AG10803 (cell line): ENCODE measurements at regions not wholly inside any gene's neighbourhood (a gene's known extent, or its start where the extent isn't known, plus 50 kb on each side); places are given as distances from the start of the nearest gene placed in this dataset.
"Not testable (repeated sequence)": the region's sequence is repeated elsewhere in the genome, so short reads cannot be mapped to it uniquely, and the experiment has no call there.

Source experiments
- DNase-seq: peaks from one replicate; pipeline ENCODE4 v3.0.0; 2010; ENCODE audit warnings: low read depth
- H3K4me3 ChIP-seq: 2 replicates; pipeline ENCODE4 v1.5.1; 2011; ENCODE audit warnings: mild to moderate bottlenecking, low read length, control low read depth

DNA sequence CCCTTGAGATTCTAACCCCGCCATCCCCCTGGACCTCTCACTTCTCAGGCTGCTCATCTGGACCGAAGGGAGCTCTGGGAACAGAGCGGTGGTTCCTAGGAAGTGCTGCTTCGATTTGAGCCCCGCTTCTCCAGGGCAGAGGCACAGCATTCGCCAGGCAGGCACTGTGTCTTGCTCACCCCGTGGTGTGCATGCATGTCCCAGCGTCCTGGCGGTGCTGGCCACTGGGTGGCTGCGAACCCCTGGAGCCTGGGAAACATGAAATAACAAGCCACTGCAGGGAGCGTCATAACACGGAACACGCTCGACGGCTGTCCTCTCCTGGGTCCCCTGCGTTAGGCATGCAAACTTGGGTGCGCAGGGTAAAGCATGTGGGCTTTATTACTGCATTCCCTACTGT lies 4040.3 kb upstream of the TPTE start:
- not testable (repeated sequence) for DNase-seq, H3K4me3 ChIP-seq

DNA sequence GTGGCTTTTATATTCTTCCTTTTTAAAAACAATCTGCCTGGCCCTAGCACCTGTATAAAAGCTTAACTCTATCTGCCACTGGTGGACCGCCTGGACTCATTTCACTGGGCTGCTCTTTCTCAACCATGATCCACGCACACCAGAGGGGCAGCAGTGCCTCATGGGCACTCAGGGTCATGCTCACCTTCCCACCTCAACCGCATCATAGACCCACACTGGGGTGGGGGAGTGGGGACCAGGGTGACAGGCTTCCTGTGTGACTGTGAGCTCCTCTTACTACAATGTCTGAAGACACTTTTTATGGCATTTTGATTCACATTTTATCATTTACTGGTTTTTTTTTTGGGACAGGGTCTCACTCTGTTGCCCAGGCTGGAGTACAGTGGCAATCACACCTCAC lies 4038.8 kb upstream of the TPTE start:
- DNase-seq, H3K4me3 ChIP-seq: not testable (repeated sequence)

DNA sequence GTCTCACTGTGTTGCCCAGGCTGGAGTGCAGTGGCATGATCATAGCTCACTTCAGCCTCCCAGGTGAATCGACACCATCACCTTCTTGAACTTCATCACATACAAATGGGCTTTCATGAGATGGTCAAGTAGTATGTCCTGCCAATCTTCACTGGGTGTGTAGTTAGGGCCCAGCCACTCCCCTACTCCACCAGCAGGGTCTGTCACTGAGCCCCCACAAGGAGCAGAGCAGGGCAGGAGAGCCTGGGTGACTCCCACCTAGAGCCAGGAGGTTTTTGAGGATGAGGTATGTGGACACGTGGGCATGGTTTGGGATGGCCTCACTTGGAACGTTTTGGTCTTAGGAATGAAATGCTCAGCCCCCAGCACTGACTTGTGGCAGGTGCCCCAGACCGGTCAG lies 4037.7 kb upstream of the TPTE start:
- H3K4me3 ChIP-seq, DNase-seq: not testable (repeated sequence)

DNA sequence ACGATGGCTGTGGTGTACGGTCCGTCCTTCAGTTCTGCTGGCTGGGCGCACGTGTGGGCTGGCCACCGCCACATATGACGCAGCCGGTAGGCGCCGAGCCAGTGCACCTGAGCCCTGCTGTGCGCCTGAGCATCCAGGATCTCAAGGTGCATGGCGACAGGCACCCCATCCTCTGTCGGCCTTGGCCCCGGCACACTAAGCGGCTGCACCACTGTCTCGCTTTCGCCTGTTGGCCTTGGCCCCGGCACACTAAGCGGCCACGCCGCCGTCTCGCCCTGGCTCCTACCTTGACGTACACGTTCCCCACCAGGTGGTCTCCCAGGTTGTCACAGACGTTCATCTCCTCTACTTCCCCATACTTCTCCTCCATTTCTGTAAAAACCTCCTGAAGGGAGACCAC lies 4034.6 kb upstream of the TPTE start:
- H3K4me3 ChIP-seq, DNase-seq: not testable (repeated sequence)

DNA sequence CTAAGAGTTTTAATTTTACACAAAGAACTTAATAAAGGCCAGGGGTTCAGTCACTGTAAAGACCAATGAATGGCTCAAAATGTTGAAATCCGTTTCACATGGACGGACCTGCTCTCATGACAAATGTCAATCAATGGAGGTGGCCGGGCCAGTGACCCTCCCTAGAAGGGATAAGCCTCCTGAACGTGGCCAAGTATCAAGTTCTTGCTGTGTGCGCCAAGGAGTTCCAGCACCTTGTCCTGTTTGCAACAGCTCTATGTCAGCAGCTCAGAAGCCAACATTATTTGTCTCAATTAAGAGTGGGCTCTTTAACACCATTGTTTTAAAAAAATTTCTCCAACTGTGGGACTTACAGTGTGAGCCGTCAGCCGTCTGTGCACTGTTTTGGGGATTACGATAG lies 4028.7 kb upstream of the TPTE start:
- not testable (repeated sequence) for H3K4me3 ChIP-seq, DNase-seq

DNA sequence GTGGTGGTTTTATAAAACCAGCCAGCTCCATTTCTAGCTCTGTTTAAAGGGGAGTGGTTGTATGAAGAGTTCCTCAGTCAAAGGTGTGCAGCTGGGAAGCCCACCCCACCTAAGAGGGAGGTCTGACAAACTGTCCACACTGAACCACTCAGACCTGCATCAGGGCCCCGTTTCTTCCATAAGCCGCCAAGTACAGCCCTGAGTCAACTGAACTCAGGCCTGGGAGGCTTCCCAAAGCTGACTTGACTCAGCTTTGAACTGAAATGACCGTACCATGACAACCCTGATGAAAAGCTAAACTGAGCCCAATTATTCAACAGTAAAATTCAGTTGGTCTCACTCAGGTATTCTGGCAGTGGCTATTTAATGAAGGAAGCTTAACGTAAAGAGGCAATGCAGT lies 4027.4 kb upstream of the TPTE start:
- not testable (repeated sequence) for DNase-seq, H3K4me3 ChIP-seq

DNA sequence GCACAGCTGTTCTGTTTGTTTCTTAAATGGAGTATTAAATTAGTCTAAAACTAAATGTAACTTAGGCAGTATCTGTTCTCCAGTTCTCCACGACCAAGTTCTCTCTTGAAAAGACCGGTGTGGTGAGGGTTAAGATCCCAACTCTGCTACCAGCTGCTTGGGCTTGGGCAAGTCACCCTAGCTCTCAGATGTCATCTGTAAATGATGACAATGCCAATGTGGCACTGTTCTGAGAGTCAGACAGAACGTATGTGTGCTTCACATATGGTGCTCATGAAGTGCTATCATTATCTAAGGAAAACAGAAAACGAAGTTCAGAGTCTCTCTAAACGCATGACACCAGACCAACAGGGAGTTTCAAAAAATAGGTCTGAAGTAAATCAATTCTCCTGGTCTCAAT lies 4025.0 kb upstream of the TPTE start:
- H3K4me3 ChIP-seq, DNase-seq: not testable (repeated sequence)

DNA sequence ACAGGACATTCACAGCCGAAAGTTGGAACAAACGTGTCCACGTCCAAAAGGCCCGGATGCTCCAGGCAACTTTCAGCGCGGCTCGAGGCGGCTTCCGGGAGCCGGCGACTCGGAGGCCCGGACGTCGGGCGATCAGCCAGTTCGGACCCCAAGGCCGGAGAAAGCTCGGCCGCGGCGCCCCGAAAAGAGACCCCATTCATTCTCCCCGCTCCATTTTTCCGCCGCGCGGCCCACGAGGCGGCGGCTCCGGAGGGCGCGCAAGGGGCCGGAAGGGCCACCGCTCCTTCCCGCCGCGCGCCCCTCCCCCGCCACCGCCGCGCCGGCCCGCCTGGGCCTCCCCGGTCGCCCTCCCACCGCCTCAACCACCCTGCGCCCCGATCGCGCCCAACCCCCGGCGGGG lies 4022.7 kb upstream of the TPTE start:
- not testable (repeated sequence) for DNase-seq

DNA sequence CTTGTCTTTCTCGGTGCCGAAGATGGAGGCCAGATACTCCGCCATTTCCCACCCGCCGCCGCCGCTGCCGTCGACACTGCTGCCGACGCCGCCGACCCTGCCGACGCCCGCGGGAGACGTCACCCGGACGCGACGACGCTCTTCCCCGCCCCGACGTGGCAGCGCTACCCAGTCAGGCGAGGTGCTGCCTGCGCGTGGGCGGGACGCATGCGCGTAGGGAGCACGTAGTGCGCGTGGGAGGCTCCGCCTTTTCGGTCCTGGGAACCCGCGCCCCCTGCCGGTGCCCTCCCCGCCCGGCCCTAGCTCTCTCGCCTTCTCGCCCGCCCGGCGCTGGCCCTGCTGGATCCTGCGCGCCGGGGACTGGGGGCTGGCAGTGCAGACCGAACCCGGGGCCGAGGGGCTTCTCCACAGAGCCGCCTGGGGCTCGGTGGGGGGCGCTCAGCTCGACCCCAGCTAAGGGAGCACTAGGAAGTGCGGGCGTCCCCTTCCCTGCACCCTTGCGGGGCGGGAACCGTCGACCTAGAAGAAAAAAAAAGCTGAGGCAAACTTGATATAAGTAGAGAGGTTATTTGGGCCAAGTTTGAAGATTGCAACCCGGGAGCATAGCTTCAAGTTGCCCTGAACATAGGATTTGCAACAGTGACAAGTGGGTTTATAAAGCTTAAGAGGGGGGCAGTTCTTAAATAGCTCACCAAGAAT lies 4022.1 kb upstream of the TPTE start:
- not testable (repeated sequence) for DNase-seq, H3K4me3 ChIP-seq

More for the DNA sequence above, 4022.7 kb upstream of the TPTE start:
- H3K4me3 ChIP-seq = not testable (repeated sequence)

DNA sequence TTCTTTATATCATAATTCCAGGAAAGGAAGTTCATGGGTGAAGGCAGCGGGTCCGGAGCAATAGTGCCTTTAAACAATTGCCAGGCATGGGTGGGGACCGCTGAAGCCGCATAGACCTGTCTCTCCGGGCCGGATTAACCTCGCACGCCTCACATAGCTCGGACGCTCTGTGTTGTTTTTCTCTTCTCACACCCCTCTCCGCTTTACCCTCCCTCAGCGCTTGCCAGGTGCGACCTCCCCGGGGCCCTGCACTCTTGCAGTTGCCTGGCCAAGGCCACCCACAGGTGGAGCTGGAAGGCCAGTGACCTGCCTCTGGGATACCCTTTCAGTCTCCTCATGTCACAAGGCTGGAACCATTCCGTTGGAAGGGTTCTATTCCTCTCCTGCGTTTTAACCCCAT lies 4021.5 kb upstream of the TPTE start:
- DNase-seq, H3K4me3 ChIP-seq: not testable (repeated sequence)

DNA sequence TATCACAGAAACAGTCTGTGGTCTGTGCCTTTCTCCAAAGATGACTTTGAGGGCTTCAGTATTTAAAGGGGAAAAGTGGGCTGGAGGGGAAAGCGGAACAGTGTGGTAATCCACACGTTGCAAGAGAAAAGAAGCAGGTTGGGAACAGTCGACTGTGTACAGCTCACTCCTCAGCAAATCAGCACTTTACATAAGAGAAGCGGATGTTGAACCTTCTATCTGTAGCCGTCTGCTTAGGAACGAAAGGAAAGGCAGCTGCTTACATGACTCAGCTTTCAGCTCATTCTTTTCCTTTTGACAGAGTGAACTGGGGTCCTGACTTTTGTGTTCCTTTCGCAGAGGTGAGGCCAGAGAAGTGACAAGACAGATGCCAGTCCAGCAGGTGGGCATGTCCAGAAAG lies 4020.7 kb upstream of the TPTE start:
- not testable (repeated sequence) for DNase-seq, H3K4me3 ChIP-seq

DNA sequence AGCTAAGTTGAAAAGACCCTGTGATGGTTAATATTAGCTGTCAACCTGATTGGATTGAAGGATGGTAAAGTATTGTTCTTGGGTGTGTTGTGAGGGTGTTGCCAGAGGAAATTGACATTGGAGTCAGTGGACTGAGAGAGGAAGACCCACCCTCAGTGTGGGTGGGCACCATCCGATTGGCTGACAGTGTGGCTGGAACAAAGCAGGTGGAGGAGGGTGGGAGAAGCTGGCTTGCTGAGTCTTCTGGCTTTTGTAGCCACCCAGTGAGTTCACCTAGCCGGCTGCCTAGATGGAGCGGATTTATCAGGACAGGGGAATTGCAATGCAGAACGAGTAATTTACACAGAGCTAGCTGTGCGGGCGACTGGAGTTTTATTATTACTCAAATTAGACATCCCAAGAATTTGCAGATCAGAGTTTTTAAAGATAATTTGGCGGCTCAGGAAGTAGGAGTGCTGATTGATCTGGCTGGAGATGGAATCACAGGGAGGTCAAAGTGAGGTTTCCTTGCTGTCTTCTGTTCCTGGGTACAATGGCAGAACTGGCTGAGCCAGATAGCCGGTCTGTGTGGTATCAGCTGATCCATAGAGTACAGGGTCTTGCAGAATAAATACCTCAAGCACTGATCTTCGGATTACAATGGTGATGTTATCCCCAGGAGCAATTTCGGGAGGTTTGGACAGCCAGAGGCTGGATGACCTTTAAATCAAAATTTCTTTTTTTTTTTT lies 4015.1 kb upstream of the TPTE start:
- DNase-seq, H3K4me3 ChIP-seq: not testable (repeated sequence)

DNA sequence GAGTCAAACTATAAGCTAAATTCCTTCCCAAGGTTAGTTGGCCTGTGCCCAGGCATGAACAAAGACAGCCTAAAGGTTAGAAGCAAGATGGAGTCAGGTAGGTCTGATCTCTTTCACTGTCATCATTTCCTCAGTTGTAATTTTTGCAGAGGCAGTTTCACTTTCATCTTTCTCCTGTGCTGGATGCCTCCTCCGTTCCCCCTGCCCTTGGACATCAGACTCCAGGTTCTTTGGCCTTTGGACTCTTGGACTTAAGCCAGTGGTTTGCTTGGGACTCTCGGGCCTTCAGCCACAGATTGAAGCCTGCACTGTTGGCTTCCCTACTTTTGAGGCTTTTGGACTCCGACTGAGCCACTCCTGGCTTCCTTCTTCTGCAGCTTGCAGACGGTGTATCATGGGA lies 4013.8 kb upstream of the TPTE start:
- not testable (repeated sequence) for DNase-seq, H3K4me3 ChIP-seq

DNA sequence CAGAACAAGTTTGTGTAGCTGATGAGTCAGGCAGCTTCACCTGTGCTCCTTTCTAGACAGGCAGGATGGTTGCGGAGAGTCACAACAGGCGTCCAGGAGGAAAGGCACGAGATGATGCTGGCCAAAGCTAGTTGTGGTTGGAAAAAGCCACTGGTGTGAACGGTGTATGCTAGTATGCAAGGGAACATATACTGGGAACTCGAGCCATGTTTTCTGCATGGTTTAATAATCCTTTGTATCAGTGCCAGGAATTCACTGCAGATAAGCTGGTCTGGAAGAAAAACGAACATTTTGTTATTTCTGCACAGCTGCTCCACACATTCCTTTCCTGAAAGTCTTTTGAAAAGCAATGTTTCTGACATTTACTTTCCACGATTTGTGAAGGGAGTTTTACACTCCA lies 3999.6 kb upstream of the TPTE start:
- not testable (repeated sequence) for DNase-seq, H3K4me3 ChIP-seq

DNA sequence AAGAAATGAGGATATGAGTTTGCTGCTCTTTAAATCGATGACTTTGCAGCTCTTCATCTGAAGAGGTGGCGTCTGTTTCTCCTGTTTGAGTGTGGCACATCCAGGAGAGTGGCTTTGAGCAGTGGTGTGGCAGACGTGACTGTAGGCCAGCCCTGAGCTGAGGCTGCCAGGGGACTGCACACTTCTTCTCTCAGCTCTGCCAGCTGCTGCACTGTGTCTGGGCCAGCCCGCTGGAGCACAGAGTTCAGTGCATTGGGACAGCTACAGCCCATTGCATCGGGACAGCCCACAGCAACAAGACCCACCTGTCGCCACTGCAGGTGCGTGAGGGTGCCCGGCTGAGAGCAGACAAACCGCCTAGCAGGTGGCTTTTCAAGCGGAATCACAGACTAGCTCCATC lies 3995.2 kb upstream of the TPTE start:
- DNase-seq = not testable (repeated sequence)

DNA sequence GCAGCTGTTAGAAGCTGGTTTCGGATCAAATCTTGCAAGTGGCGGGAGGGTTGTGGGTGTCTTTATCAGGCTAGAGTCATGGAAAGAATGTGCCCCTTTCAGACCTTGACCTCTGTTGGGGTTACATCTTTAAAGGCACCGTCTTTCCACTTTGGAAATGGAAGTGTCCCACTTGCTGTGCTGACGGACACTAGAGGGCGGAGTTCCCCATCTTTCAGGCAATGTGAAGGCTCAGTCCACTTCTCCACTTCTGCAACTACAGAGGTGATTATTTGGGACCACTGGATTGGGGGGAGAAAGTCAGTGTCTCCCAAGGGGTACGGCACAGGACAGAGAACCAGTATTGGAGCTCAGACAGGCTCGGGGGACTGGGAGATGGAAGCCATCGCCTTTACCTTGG lies 3990.7 kb upstream of the TPTE start:
- not testable (repeated sequence) for DNase-seq, H3K4me3 ChIP-seq

More for the DNA sequence above, 3995.2 kb upstream of the TPTE start:
- not testable (repeated sequence) for H3K4me3 ChIP-seq

DNA sequence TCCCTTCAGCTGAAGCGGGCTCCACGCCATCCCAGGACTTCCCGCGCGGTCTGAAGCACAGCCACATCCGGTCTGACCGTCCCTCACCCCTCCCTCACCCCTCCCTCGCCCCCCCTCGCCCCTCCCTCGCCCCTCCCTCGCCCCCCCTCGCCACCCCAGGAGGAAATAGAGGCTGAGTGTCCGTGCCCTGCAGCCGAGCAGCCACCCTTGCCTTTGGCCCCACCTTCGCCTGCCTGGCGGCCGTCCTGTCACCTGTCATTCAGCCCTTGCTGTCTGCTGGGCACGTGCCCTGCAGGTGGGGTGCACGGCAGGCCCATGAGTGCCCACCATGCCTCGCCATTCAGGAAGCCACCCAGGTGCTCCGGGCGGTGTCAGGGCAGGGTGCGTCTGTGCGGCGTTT lies 3988.1 kb upstream of the TPTE start:
- not testable (repeated sequence) for DNase-seq, H3K4me3 ChIP-seq

DNA sequence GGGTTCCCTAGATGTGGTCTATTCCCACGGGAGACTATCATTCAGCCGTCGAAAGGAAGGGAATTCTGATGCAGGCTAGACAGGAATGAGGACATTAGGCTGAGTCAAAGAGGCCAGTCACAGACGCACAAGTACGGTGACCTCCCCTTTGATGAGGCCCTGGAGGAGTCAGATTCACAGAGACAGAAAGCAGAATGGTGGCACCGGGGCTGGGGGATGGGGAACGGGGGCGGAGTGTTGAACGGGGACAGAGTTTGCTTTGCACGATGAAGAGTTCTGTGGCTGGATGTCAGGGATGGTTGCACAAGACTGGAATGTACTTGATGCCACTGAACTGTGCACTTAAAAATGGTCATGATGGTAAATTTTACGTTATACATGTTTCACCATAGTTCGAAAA lies 3983.1 kb upstream of the TPTE start:
- not testable (repeated sequence) for H3K4me3 ChIP-seq, DNase-seq

DNA sequence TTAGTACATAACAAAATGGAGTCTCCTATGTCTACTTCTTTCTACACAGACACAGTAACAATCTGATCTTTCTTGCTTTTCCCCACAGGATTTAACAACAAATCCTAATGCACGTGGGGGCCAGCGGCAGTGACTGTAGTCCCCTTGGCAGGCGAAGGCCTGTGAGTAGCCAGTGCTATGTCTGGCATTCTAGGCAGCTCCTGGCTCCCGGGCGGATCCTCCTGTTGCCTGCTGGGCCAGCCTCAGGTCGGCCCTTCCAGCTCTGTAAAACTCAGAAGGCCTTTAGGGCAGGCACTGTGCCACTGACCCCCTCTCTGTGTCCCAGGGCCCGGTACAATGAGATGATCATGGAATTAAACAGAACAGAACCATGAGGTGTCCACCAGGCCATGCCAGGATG lies 3981.7 kb upstream of the TPTE start:
- DNase-seq, H3K4me3 ChIP-seq: not testable (repeated sequence)

DNA sequence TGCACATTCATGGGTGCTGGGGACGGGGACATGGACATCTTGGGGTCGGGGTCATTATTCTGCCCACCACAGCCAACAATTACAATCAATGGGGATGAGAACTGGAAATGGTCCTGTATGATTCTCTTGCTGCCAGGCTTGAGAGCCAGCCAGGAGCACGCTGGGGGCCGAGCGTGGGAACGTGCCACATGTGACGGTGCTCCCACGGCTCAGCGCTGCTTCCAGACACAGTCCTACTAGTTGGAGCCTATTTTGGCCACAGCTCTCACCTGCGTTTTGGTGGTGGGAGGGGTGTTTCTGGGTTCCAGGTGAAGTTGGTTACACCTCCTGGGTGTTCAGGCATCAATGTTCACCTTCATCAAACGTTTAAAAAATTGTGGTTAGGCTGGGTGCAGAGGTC lies 3980.3 kb upstream of the TPTE start:
- not testable (repeated sequence) for H3K4me3 ChIP-seq, DNase-seq

DNA sequence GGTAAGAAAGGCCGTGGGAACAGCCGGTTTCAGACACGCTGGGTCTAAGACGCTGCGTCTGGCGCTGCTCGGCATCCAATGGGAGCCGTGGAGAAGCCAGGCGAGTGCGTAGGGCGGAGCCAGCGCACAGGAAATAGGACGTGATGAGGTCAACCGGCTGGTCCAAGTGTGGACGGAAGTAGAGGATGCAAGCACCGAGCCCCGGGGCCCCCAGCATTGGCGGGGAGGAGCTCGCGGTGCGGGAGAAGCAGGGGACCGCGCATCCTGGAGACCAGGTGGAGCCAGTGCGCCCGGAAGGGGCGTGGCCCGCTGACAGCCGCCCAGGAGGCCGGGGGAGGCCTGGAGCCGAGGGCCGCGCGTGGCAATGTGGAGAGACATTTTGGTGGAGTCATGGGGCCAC lies 3976.1 kb upstream of the TPTE start:
- not testable (repeated sequence) for DNase-seq, H3K4me3 ChIP-seq
